ENCODE measurements at regions not wholly inside any gene's neighbourhood (a gene's known extent, or its start where the extent isn't known, plus 50 kb on each side); places are given as distances from the start of the nearest gene placed in this dataset.
A peak's percentile ranks its signal among the peaks of the same experiment; 100 is the strongest.

- no peak for DNase-seq
- ChIA-PET POLR2A (interaction anchor here (0.7 to 6.5 kb wide), 7 partner anchors 11 to 1100 kb away, joined by 3 to 62 read pairs (median 5); partner anchors contain the start of genes IER5L and NTMT1), CTCF (interaction anchor here (0.9 to 6.7 kb wide), 6 partner anchors 20 to 361 kb away, joined by 3 to 31 read pairs (median 4); no protein-coding TSS in a partner anchor)
- H3K9me3 ChIP-seq = no peaks in the 10 kb centered on the region
- no peaks in the 10 kb centered on the region for H3K9me2 ChIP-seq
- no peaks in the 10 kb centered on the region for H3K27me3 ChIP-seq (ENCODE audit: insufficient read depth)
- H2AFZ ChIP-seq (ENCODE audit: low read depth) = no peak overlapping the region
- WGBS (ENCODE audit: low lambda C conversion rate) = 93% methylated on average over 9 of the region's 11 CpGs
- peak overlapping the region; percentile 43 to 99; a peak in 3 of 4 replicates for H3K27ac ChIP-seq (ENCODE audit: low read depth in 2 of 2, low read length in 1 of 2)
- no peak overlapping the region for H3K4me2 ChIP-seq
- no peaks in the 10 kb centered on the region for H4K20me1 ChIP-seq (ENCODE audit: insufficient read depth)
- H3K4me3 ChIP-seq (ENCODE audit: low read depth in 2 of 2, low read length in 1 of 2) = no peak overlapping the region
- no peak for TF ChIP-seq SIN3A (IDR thresholded peaks at IDR 0.05; ENCODE audit: borderline replicate concordance, low read depth, low read length)
- no peak for TF ChIP-seq NRF1 (IDR thresholded peaks at IDR 0.05; ENCODE audit: low read depth, low read length)
- no peak for TF ChIP-seq YY1 (IDR thresholded peaks at IDR 0.05; ENCODE audit: low read depth)
- no peak for TF ChIP-seq EP300 (IDR thresholded peaks at IDR 0.05; ENCODE audit: borderline replicate concordance in 1 of 2, low read depth in 1 of 2, low read length in 1 of 2)
- TF ChIP-seq FOXM1 (IDR thresholded peaks at IDR 0.05; ENCODE audit: low read depth) = no peak
- no peak for TF ChIP-seq EZH2phosphoT487 (IDR thresholded peaks at IDR 0.05; ENCODE audit: borderline replicate concordance, low read depth)
- TF ChIP-seq FOSL2 (IDR thresholded peaks at IDR 0.05; ENCODE audit: borderline replicate concordance, low read depth) = no peak
- TF ChIP-seq MAX (IDR thresholded peaks at IDR 0.05; ENCODE audit: low read depth) = no peak
- TF ChIP-seq PBX3 (IDR thresholded peaks at IDR 0.05) = no peak
- TF ChIP-seq GATA2 (CRISPR knock-in tag; IDR thresholded peaks at IDR 0.05) = no peak
- TF ChIP-seq MEF2A (IDR thresholded peaks at IDR 0.05; ENCODE audit: borderline replicate concordance, low read depth) = no peak
- no peak for TF ChIP-seq CTCF (IDR thresholded peaks at IDR 0.05)
- no peak for TF ChIP-seq SMC3 (IDR thresholded peaks at IDR 0.05; ENCODE audit: low read depth, low read length)
- no peak overlapping the region for H3K9ac ChIP-seq
- H3F3A ChIP-seq (replicated peaks; ENCODE audit: insufficient read depth) = peaks cover 34% of the 10 kb centered on the region
- H3K79me2 ChIP-seq (ENCODE audit: insufficient read depth) = peaks cover 77% of the 10 kb centered on the region
- H3K4me1 ChIP-seq (ENCODE audit: control insufficient read depth in 1 of 2, insufficient read depth in 2 of 2, low read depth in 1 of 2, low read length in 1 of 2) = peaks cover 51 to 74% of the 10 kb centered on the region in 2 experiments; a peak in 3 of 4 replicates
- H3K36me3 ChIP-seq (replicated peaks in 1 of 2; ENCODE audit: control insufficient read depth in 1 of 2, insufficient read depth in 2 of 2, low read length in 1 of 2) = peaks cover 0 to 4% of the 10 kb centered on the region in 2 experiments
Observed at GRCh38 chr9:129494113-129494789, 126.7 kb downstream of the C9orf50 start.

- Histone ChIP-seq H2AFZ (ENCODE audit: low read depth) (no peak overlapping the region), H3K9ac (no peak overlapping the region), H3F3A (replicated peaks; ENCODE audit: insufficient read depth) (peaks cover 36% of the 10 kb centered on the region), H3K4me3 (ENCODE audit: low read depth in 2 of 2, low read length in 1 of 2) (no peak overlapping the region), H3K4me1 (ENCODE audit: control insufficient read depth in 1 of 2, insufficient read depth in 2 of 2, low read depth in 1 of 2, low read length in 1 of 2) (peaks cover 56 to 74% of the 10 kb centered on the region in 2 experiments; a peak in 3 of 4 replicates), H3K79me2 (ENCODE audit: insufficient read depth) (peaks cover 76% of the 10 kb centered on the region), H3K27ac (ENCODE audit: low read depth in 2 of 2, low read length in 1 of 2) (peak overlapping the region; percentile 43 to 99; a peak in 3 of 4 replicates), H3K9me2 (no peaks in the 10 kb centered on the region), H3K4me2 (no peak overlapping the region), H3K9me3 (no peaks in the 10 kb centered on the region), H4K20me1 (ENCODE audit: insufficient read depth) (no peaks in the 10 kb centered on the region), H3K36me3 (replicated peaks in 1 of 2; ENCODE audit: control insufficient read depth in 1 of 2, insufficient read depth in 2 of 2, low read length in 1 of 2) (peaks cover 0 to 4% of the 10 kb centered on the region in 2 experiments), H3K27me3 (ENCODE audit: insufficient read depth) (no peaks in the 10 kb centered on the region)
- POLR2A ChIA-PET = interaction anchor here (1.0 to 6.5 kb wide), 3 partner anchors 10 to 103 kb away, joined by 3 to 62 read pairs (median 5); no protein-coding TSS in a partner anchor
- no peak for DNase-seq
- WGBS (ENCODE audit: low lambda C conversion rate) = 84% methylated on average over 8 of the region's 8 CpGs
- CTCF ChIA-PET = interaction anchor here (0.9 to 6.7 kb wide), 5 partner anchors 19 to 351 kb away, joined by 3 to 31 read pairs (median 4); no protein-coding TSS in a partner anchor
- TF ChIP-seq TEAD4 (IDR thresholded peaks at IDR 0.05; ENCODE audit: borderline replicate concordance, insufficient read depth) (no peak), RCOR1 (IDR thresholded peaks at IDR 0.05; ENCODE audit: low read length) (no peak), PBX3 (IDR thresholded peaks at IDR 0.05) (no peak), EZH2phosphoT487 (IDR thresholded peaks at IDR 0.05; ENCODE audit: borderline replicate concordance, low read depth) (no peak), TCF12 (IDR thresholded peaks at IDR 0.05) (no peak), USF2 (IDR thresholded peaks at IDR 0.05; ENCODE audit: borderline replicate concordance, low read depth, low read length) (no peak), FOXM1 (IDR thresholded peaks at IDR 0.05; ENCODE audit: low read depth) (no peak), USF1 (IDR thresholded peaks at IDR 0.05; ENCODE audit: borderline replicate concordance, low read depth) (no peak), MAX (IDR thresholded peaks at IDR 0.05; ENCODE audit: low read depth) (no peak), ELF1 (IDR thresholded peaks at IDR 0.05) (no peak)
Observed at GRCh38 chr9:129493706-129494047, 127.2 kb downstream of the C9orf50 start.
